HepG2 (cell line): ENCODE measurements at regions not wholly inside any gene's neighbourhood (a gene's known extent, or its start where the extent isn't known, plus 50 kb on each side); places are given as distances from the start of the nearest gene placed in this dataset.

Experiments
- ATAC-seq: fragments of 200-7000 bp; cut with Tn5 transposase; 3 replicates; pipeline ENCODE4 v1.9.1; 2020; ENCODE audit warnings: mild to moderate bottlenecking, moderate library complexity
- BruUV-seq: library from RNA; stranded (reverse); fragments of 400-500 nt; replicated peaks from 2 replicates; lab custom pipeline; 2021; lab: Mats Ljungman, UMichigan
- CTCF ChIA-PET: fragments of 300-600 bp; formaldehyde crosslinking; extraction: SDS; loops from one replicate; lab custom pipeline; 2021; ENCODE audit warnings: low total read pairs, inconsistent platforms, low intra/inter-chr PET ratio; lab: Yijun Ruan, JAX
- POLR2A ChIA-PET: fragments of 350-600 bp; sonication (Branson Sonifier 250); formaldehyde crosslinking; loops from one replicate; lab custom pipeline; 2020; ENCODE audit warnings: antibody characterized with exemption, inconsistent platforms; lab: Yijun Ruan, JAX
- DNase-seq: peaks from one replicate; pipeline ENCODE4 v3.0.0-alpha.2; 2015; ENCODE audit warnings: low spot score
- FAIRE-seq: peaks from 3 replicates; lab custom pipeline; 2011; peaks lifted over from hg19 to GRCh38; lab: Jason Lieb, UNC
- H2AFZ ChIP-seq: one replicate; pipeline ENCODE4 v1.6.1; 2011; ENCODE audit warnings: low read length, inconsistent platforms
- H3K27ac ChIP-seq: fragments of 300-600 bp; 3 replicates; pipeline ENCODE4 v1.8.0; 2011; ENCODE audit warnings: mixed run types, mild to moderate bottlenecking, mixed read lengths, low read length, inconsistent platforms; ENCODE audit not compliant: insufficient read depth; ENCODE audit errors: extremely low read length
- H3K27me3 ChIP-seq, 2 experiments: fragments of 200-600 bp in 1 of 2; 2 replicates in 1 of 2; 3 replicates in 1 of 2; pipeline versions ENCODE4 v1.6.0 to v1.8.0; 2011; ENCODE audit warnings: low read length in 2 of 2, mild to moderate bottlenecking in 2 of 2, moderate library complexity in 2 of 2, inconsistent platforms in 1 of 2; ENCODE audit not compliant: insufficient read depth in 2 of 2, control insufficient read depth in 1 of 2
- H3K36me3 ChIP-seq, 2 experiments: fragments of 200-600 bp in 1 of 2; replicated peaks in 1 of 2; 2 replicates in 1 of 2; 3 replicates in 1 of 2; pipeline versions ENCODE4 v1.5.1 to v1.8.0; 2011; ENCODE audit warnings: low read length in 2 of 2, inconsistent platforms in 1 of 2; ENCODE audit not compliant: insufficient read depth in 2 of 2, control insufficient read depth in 1 of 2
- H3K4me1 ChIP-seq: 2 replicates; pipeline ENCODE4 v1.5.1; 2012; ENCODE audit warnings: low read length, inconsistent platforms; ENCODE audit not compliant: insufficient read depth
- H3K4me2 ChIP-seq: 2 replicates; pipeline ENCODE4 v1.6.0; 2011; ENCODE audit warnings: low read depth, low read length, inconsistent platforms
- H3K4me3 ChIP-seq, 3 experiments: fragments of 200-600 bp in 1 of 3; sonication (generic), shearing (Covaris generic) in 1 of 3; replicated peaks in 1 of 3; 2 replicates each; pipeline ENCODE4 v1.5.1; 2011 to 2016; ENCODE audit warnings: low read length in 3 of 3, inconsistent platforms in 2 of 3, low read depth in 2 of 3, mild to moderate bottlenecking in 2 of 3, control low read depth in 1 of 3, mixed read lengths in 1 of 3; ENCODE audit not compliant: insufficient read depth in 1 of 3
- H3K79me2 ChIP-seq: one replicate; pipeline ENCODE4 v1.6.1; 2011; ENCODE audit warnings: low read length, inconsistent platforms; ENCODE audit not compliant: insufficient read depth
- H3K9ac ChIP-seq: 2 replicates; pipeline ENCODE4 v1.6.0; 2011; ENCODE audit warnings: mild to moderate bottlenecking, low read depth, low read length, inconsistent platforms; ENCODE audit not compliant: insufficient read depth
- H3K9me3 ChIP-seq: 2 replicates; pipeline ENCODE4 v1.5.1; 2012; ENCODE audit warnings: mild to moderate bottlenecking, low read length
- H4K20me1 ChIP-seq: 2 replicates; pipeline ENCODE4 v1.6.0; 2011; ENCODE audit warnings: inconsistent platforms, mild to moderate bottlenecking, low read length, moderate library complexity; ENCODE audit not compliant: insufficient read depth
- AGO2 ChIP-seq: fragments of 200-400 bp; formaldehyde crosslinking; optimal IDR thresholded peaks from 2 replicates; pipeline ENCODE3; 2017; ENCODE audit warnings: mild to moderate bottlenecking, low read depth, low read length, moderate library complexity
- ASH2L ChIP-seq: fragments of 300-600, 200-600 bp; sonication (generic); IDR thresholded peaks from 2 replicates; pipeline ENCODE4 v1.7.0; 2017; ENCODE audit warnings: low read depth, mild to moderate bottlenecking, moderate library complexity, mixed read lengths, low read length; ENCODE audit not compliant: insufficient read length
- GABPB1 ChIP-seq: IDR thresholded peaks from 2 replicates; pipeline ENCODE4 v1.6.1; 2016; ENCODE audit warnings: mild to moderate bottlenecking, missing genetic modification reagents, moderate library complexity, missing compliant biosample characterization
- MTF2 ChIP-seq: sonication (generic); formaldehyde crosslinking; IDR thresholded peaks from 2 replicates; pipeline ENCODE4 v1.5.0; 2020; ENCODE audit warnings: missing genetic modification reagents, borderline replicate concordance
- PCBP2 ChIP-seq: fragments of 200-400 bp; formaldehyde crosslinking; optimal IDR thresholded peaks from 2 replicates; pipeline ENCODE3; 2018; ENCODE audit warnings: low read length, low read depth; ENCODE audit not compliant: poor library complexity, severe bottlenecking
- PHB2 ChIP-seq: fragments of 450-650 bp; IDR thresholded peaks from 2 replicates; pipeline ENCODE4 v1.6.1; 2018; ENCODE audit not compliant: partially characterized antibody
- TOPORS ChIP-seq: sonication (generic); formaldehyde crosslinking; IDR thresholded peaks from 2 replicates; pipeline ENCODE4 v1.8.0; 2023; ENCODE audit warnings: mild to moderate bottlenecking, missing genetic modification reagents
- ZNF670 ChIP-seq: sonication (generic); formaldehyde crosslinking; IDR thresholded peaks from 2 replicates; pipeline ENCODE4 v1.8.0; 2022; ENCODE audit warnings: mild to moderate bottlenecking, missing genetic modification reagents, borderline replicate concordance
- ZNF773 ChIP-seq: sonication (generic); formaldehyde crosslinking; IDR thresholded peaks from 2 replicates; pipeline ENCODE4 v1.4.0; 2020; ENCODE audit warnings: missing genetic modification reagents, borderline replicate concordance
- ZNF891 ChIP-seq: sonication (generic); formaldehyde crosslinking; IDR thresholded peaks from 2 replicates; pipeline ENCODE4 v1.5.0; 2020; ENCODE audit warnings: mild to moderate bottlenecking, missing genetic modification reagents
- WGBS: methylation state at CpG from one replicate; pipeline ENCODE4 v1.1.6; 2017; ENCODE audit warnings: low lambda C conversion rate; 5-methylcytosine and 5-hydroxymethylcytosine counted together
- in situ Hi-C: cut with HindIII; loops from 2 replicates; pipeline ENCODE4 v1.10.0; 2017; ENCODE audit warnings: low pct_unique_long_range_greater_than_20kb; ENCODE audit not compliant: extremely low pct_ligation_motif_present
- intact Hi-C: fragments of 100-400 bp; cut with micrococcal nuclease; formaldehyde crosslinking; loops from one replicate; pipeline ENCODE4 v1.10.0; 2022; ENCODE audit not compliant: unreplicated experiment
- TF ChIP-seq, protein P1 (sequence below): sonication (generic); formaldehyde crosslinking; IDR thresholded peaks from 2 replicates; pipeline ENCODE4 v1.4.0; 2020; ENCODE audit warnings: low read depth, mild to moderate bottlenecking, missing genetic modification reagents

DNA sequence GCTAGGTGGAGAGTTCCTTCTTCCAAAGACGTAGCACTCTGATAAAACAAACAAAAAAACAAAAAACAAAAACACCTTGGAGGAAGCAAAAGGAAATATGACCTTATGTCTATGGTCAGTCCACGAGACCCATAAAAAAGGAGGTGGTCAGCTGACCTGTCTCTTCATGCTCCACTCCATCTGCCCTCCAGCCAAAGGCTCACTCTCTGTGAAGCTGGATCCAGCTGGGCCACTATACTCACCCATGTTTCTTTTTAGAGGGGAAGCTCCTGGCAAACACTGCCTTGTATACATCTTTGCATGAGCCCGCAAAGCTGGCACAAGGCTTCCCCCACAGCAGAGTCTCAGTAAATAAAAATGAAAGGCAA lies 126.1 kb upstream of the CACHD1 start:
- FAIRE-seq (no peak), ATAC-seq (no peak), DNase-seq (no peak)
- Histone ChIP-seq H3K4me3 (no peak overlapping the region), H2AFZ (no peak overlapping the region), H3K4me1 (no peaks in the 10 kb centered on the region), H3K27me3 (no peaks in the 10 kb centered on the region; a peak in 1 of 5 replicates), H3K79me2 (no peaks in the 10 kb centered on the region), H3K9me3 (no peaks in the 10 kb centered on the region), H3K36me3 (no peaks in the 10 kb centered on the region), H3K27ac (no peak overlapping the region), H3K9ac (no peak overlapping the region), H3K4me2 (no peak overlapping the region), H4K20me1 (no peaks in the 10 kb centered on the region)
- POLR2A ChIA-PET = no interaction called here
- TF ChIP-seq ZNF891 (no peak), TOPORS (CRISPR knock-in tag) (no peak), ASH2L (no peak), MTF2 (CRISPR knock-in tag) (no peak), PHB2 (no peak), PCBP2 (no peak), GABPB1 (CRISPR knock-in tag) (no peak), ZNF773 (no peak), AGO2 (no peak), ZNF670 (CRISPR knock-in tag) (no peak)
- TF ChIP-seq, protein P1, sequence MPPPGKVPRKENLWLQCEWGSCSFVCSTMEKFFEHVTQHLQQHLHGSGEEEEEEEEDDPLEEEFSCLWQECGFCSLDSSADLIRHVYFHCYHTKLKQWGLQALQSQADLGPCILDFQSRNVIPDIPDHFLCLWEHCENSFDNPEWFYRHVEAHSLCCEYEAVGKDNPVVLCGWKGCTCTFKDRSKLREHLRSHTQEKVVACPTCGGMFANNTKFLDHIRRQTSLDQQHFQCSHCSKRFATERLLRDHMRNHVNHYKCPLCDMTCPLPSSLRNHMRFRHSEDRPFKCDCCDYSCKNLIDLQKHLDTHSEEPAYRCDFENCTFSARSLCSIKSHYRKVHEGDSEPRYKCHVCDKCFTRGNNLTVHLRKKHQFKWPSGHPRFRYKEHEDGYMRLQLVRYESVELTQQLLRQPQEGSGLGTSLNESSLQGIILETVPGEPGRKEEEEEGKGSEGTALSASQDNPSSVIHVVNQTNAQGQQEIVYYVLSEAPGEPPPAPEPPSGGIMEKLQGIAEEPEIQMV = no peak
- intact Hi-C loops = no loop called here
- 2% methylated on average over 3 of the region's 3 CpGs for WGBS
- CTCF ChIA-PET = no interaction called here
- no TSS peak for BruUV-seq
- in situ Hi-C loops = no loop called here
